ENCODE measurements at regions not wholly inside any gene's neighbourhood (a gene's known extent, or its start where the extent isn't known, plus 50 kb on each side); places are given as distances from the start of the nearest gene placed in this dataset.

GRCh38 chr4:89579771-89580170 lies 257.2 kb downstream of the SNCA start:
- 0% methylated on average over 1 of the region's 1 CpG for WGBS (ENCODE audit: insufficient coverage, insufficient replicate concordance, low lambda C conversion rate, missing lambda C conversion rate)
- H3K27ac ChIP-seq (ENCODE audit: control insufficient read depth, insufficient read depth) = no peak overlapping the region
- no peak overlapping the region for H3K4me3 ChIP-seq
- intact Hi-C loops (cut with micrococcal nuclease; ENCODE audit: unreplicated experiment) (no loop called here), in situ Hi-C loops (cut with MboI) (no loop called here)
- no peaks in the 10 kb centered on the region for H3K79me2 ChIP-seq (ENCODE audit: control insufficient read depth, insufficient read depth, low read length)
- H2AFZ ChIP-seq (ENCODE audit: control insufficient read depth, low read depth, low read length) = no peak overlapping the region
- DNase-seq (ENCODE audit: low read depth, low spot score) = no peak
- H3K27me3 ChIP-seq (replicated peaks in 1 of 2; ENCODE audit: control insufficient read depth in 2 of 2, insufficient read depth in 2 of 2, low read length in 1 of 2) = no peaks in the 10 kb centered on the region
- RAD21 ChIA-PET (ENCODE audit: unreplicated experiment) = no interaction called here
- SMC1A ChIA-PET (ENCODE audit: uncharacterized antibody, unreplicated experiment) = no interaction called here
- no peaks in the 10 kb centered on the region for H3K4me1 ChIP-seq (ENCODE audit: control insufficient read depth, insufficient read depth, low read length)
- no peak overlapping the region for H3K4me2 ChIP-seq (ENCODE audit: control insufficient read depth, insufficient read depth)
- TF ChIP-seq E2F4 (IDR thresholded peaks at IDR 0.05; ENCODE audit: low read depth, low read length) (no peak), SMAD1 (IDR thresholded peaks at IDR 0.05; ENCODE audit: low read depth, partially characterized antibody) (no peak)
- CTCF ChIA-PET = no interaction called here
- no peaks in the 10 kb centered on the region for H4K20me1 ChIP-seq (ENCODE audit: control insufficient read depth, insufficient read depth)
- no peak overlapping the region for H3K9ac ChIP-seq (ENCODE audit: control insufficient read depth, insufficient read depth, low read length)
- no peak for FAIRE-seq
- H3K9me3 ChIP-seq (replicated peaks; ENCODE audit: control insufficient read depth, insufficient read depth, low read length) = no peaks in the 10 kb centered on the region
- no peak for ATAC-seq
- BruUV-seq (replicated peaks) = no TSS peak
- POLR2A ChIA-PET = no interaction called here
- no peaks in the 10 kb centered on the region for H3K36me3 ChIP-seq (ENCODE audit: control insufficient read depth in 2 of 2, insufficient read depth in 2 of 2, low read length in 1 of 2)

GRCh38 chr4:89576246-89576645 lies 260.7 kb downstream of the SNCA start:
- ChIA-PET SMC1A (ENCODE audit: uncharacterized antibody, unreplicated experiment) (no interaction called here), RAD21 (ENCODE audit: unreplicated experiment) (no interaction called here), POLR2A (no interaction called here), CTCF (no interaction called here)
- no peak overlapping the region for H3K9ac ChIP-seq (ENCODE audit: control insufficient read depth, insufficient read depth, low read length)
- no peaks in the 10 kb centered on the region for H3K9me3 ChIP-seq (replicated peaks; ENCODE audit: control insufficient read depth, insufficient read depth, low read length)
- in situ Hi-C loops (cut with MboI) = no loop called here
- H4K20me1 ChIP-seq (ENCODE audit: control insufficient read depth, insufficient read depth) = no peaks in the 10 kb centered on the region
- intact Hi-C loops (cut with micrococcal nuclease; ENCODE audit: unreplicated experiment) = no loop called here
- ATAC-seq (no peak), FAIRE-seq (no peak), DNase-seq (ENCODE audit: low read depth, low spot score) (no peak)
- no peak overlapping the region for H2AFZ ChIP-seq (ENCODE audit: control insufficient read depth, low read depth, low read length)
- H3K4me3 ChIP-seq = no peak overlapping the region
- no peaks in the 10 kb centered on the region for H3K4me1 ChIP-seq (ENCODE audit: control insufficient read depth, insufficient read depth, low read length)
- H3K27me3 ChIP-seq (replicated peaks in 1 of 2; ENCODE audit: control insufficient read depth in 2 of 2, insufficient read depth in 2 of 2, low read length in 1 of 2) = no peaks in the 10 kb centered on the region
- no peak overlapping the region for H3K27ac ChIP-seq (ENCODE audit: control insufficient read depth, insufficient read depth)
- H3K79me2 ChIP-seq (ENCODE audit: control insufficient read depth, insufficient read depth, low read length) = no peaks in the 10 kb centered on the region
- no peak overlapping the region for H3K4me2 ChIP-seq (ENCODE audit: control insufficient read depth, insufficient read depth)
- no peaks in the 10 kb centered on the region for H3K36me3 ChIP-seq (ENCODE audit: control insufficient read depth in 2 of 2, insufficient read depth in 2 of 2, low read length in 1 of 2)
- BruUV-seq (replicated peaks) = no TSS peak
- TF ChIP-seq SMAD1 (IDR thresholded peaks at IDR 0.05; ENCODE audit: low read depth, partially characterized antibody) (no peak), CTCF (IDR thresholded peaks at IDR 0.05 in 2 of 3, conservative IDR thresholded peaks at IDR 0.05 in 1 of 3; ENCODE audit: control insufficient read depth in 2 of 3, extremely low read depth in 1 of 3, insufficient read depth in 1 of 3, low read depth in 3 of 3, low read length in 3 of 3) (no peak), SUPT20H (IDR thresholded peaks at IDR 0.05; ENCODE audit: borderline replicate concordance, control insufficient read depth, low read depth, low read length) (no peak), YY1 (IDR thresholded peaks at IDR 0.05; ENCODE audit: low read depth, low read length) (no peak), E4F1 (IDR thresholded peaks at IDR 0.05; ENCODE audit: borderline replicate concordance, partially characterized antibody) (no peak), ZBTB33 (IDR thresholded peaks at IDR 0.05) (no peak), IRF5 (IDR thresholded peaks at IDR 0.05; ENCODE audit: borderline replicate concordance) (no peak), GABPA (IDR thresholded peaks at IDR 0.05; ENCODE audit: low read depth) (no peak)
